ENCODE measurements at regions not wholly inside any gene's neighbourhood (a gene's known extent, or its start where the extent isn't known, plus 50 kb on each side); places are given as distances from the start of the nearest gene placed in this dataset.
"Not testable (repeated sequence)": the region's sequence is repeated elsewhere in the genome, so short reads cannot be mapped to it uniquely, and the experiment has no call there.

DNA sequence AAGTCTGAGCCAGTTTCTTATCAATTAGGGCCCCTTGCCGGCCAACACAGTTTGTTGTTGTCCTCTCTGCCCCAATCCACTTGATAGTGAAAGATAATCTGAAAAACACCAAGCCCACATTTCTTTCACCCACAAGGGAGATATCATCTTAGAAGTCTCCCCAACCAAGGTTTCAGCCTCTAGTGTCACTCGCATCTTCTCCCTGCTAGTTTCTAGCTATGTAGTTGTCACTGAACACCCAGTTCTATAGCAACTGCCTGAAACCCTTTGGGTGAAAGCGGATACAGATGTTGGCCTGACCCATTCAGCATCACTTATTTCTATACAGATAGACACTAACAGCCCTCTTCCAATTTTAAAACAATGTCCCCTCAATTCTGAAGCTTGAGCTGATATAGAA lies 116.3 kb downstream of the BMP15 start:
- Histone ChIP-seq H3K27me3 (no peaks in the 10 kb centered on the region), H3K4me3 (no peak overlapping the region), H3K4me1 (no peaks in the 10 kb centered on the region), H3K9me3 (no peaks in the 10 kb centered on the region), H3K36me3 (no peaks in the 10 kb centered on the region), H3K27ac (no peak overlapping the region)
- DNase-seq (no peak), ATAC-seq (no peak)
- intact Hi-C loops (cut with DNase I), result no loop called here
- TF ChIP-seq, protein P1, sequence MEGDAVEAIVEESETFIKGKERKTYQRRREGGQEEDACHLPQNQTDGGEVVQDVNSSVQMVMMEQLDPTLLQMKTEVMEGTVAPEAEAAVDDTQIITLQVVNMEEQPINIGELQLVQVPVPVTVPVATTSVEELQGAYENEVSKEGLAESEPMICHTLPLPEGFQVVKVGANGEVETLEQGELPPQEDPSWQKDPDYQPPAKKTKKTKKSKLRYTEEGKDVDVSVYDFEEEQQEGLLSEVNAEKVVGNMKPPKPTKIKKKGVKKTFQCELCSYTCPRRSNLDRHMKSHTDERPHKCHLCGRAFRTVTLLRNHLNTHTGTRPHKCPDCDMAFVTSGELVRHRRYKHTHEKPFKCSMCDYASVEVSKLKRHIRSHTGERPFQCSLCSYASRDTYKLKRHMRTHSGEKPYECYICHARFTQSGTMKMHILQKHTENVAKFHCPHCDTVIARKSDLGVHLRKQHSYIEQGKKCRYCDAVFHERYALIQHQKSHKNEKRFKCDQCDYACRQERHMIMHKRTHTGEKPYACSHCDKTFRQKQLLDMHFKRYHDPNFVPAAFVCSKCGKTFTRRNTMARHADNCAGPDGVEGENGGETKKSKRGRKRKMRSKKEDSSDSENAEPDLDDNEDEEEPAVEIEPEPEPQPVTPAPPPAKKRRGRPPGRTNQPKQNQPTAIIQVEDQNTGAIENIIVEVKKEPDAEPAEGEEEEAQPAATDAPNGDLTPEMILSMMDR (IDR thresholded peaks at IDR 0.05), result no peak

DNA sequence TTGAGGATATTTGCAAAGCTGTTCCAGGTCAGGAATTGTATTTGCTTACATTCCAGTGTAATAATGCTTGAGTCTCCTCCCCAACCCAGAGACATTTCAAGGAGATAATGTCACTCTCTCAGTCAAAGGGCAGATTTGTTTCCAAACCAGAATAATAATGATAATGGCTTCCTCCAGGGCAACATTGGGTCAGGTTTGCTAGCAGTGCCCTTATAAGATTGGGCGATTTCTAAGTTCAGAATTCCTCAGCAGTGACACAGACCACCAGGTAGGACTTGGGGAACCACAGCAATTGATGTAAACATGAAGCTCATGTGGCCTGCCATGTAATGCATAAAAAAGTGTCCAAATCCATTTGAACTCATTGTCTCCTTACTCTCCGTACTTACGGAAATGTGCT lies 125.2 kb downstream of the BMP15 start:
- intact Hi-C loops (cut with DNase I), result no loop called here

DNA sequence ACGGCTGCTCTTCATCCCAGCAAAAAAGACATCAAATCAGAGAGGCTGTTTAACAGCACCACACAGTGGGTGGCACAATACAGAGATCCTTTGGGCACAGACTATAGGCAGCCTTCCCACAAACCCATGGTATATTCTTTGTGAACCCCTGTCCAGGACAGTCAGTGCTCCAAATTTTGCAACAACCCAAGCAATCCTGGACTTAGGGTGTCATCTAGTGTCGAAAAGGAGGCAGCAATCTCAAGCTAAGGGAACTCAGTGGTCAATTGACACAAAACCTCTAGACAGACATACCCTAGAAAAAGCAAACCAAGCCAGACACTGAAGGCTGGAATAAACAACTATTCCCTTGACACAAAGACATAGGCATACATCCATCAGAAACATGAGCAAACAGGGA lies 137.4 kb downstream of the BMP15 start:
- H3K9me3 ChIP-seq, result no peaks in the 10 kb centered on the region
- H3K27me3 ChIP-seq, result no peaks in the 10 kb centered on the region
- no peaks in the 10 kb centered on the region for H3K36me3 ChIP-seq
- intact Hi-C loops (cut with DNase I), result no loop called here
- no peak overlapping the region for H3K27ac ChIP-seq
- no peak for ATAC-seq
- no peak for DNase-seq
- H3K4me1 ChIP-seq, result no peaks in the 10 kb centered on the region
- no peak overlapping the region for H3K4me3 ChIP-seq
- TF ChIP-seq, protein P1 (IDR thresholded peaks at IDR 0.05), result no peak

More for the DNA sequence above, 125.2 kb downstream of the BMP15 start:
- Histone ChIP-seq H3K36me3 (no peaks in the 10 kb centered on the region), H3K4me1 (no peaks in the 10 kb centered on the region), H3K4me3 (no peak overlapping the region), H3K27me3 (no peaks in the 10 kb centered on the region), H3K27ac (no peak overlapping the region), H3K9me3 (no peaks in the 10 kb centered on the region)
- ATAC-seq (no peak), DNase-seq (no peak)
- TF ChIP-seq, protein P1 (IDR thresholded peaks at IDR 0.05), result no peak

DNA sequence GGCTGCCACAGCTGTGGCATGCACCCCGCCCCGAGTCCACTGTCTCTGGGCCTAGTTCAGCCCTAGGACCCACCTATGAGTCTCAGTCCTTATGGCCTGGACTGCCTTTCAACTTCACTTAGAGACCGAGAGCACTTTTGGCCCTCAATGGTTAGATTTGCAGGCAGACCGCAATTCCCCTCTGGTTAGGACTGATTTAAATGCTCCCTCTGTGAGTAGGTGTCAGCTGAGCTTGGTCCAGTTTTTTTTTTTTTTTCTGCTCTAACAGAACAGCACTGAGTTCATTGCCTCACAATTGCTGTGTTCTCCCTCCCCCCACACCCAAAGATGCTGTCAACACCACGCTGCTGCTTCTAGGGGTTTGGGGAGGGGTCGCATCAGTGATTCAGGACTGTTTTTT lies 143.2 kb downstream of the BMP15 start:
- TF ChIP-seq, protein P1 (IDR thresholded peaks at IDR 0.05), result no peak
- no peaks in the 10 kb centered on the region for H3K4me1 ChIP-seq
- H3K9me3 ChIP-seq, result no peaks in the 10 kb centered on the region
- H3K4me3 ChIP-seq, result no peak overlapping the region
- H3K36me3 ChIP-seq, result no peaks in the 10 kb centered on the region
- no peak overlapping the region for H3K27ac ChIP-seq
- no peak for ATAC-seq
- DNase-seq, result no peak
- H3K27me3 ChIP-seq, result no peaks in the 10 kb centered on the region
- intact Hi-C loops (cut with DNase I), result no loop called here

DNA sequence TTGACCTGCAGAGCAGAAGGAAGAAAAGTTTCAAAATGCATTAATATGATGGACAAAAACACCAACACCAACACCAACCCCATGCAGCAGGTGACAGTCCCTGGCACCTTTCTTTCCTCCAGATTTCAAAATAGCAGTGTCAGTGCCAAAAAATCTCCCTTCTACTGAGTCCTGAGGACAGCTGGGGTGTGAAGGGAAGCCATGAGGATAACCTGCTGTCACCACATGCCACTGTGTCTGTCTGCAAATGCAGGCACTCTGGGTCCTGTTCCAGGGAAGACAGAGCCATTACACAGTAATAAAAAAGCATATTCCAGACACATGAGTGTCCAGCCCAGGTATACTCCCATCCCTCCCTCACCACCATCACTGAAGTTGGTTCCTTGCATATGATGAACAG lies 187.5 kb downstream of the BMP15 start:
- Histone ChIP-seq H3K27me3 (no peaks in the 10 kb centered on the region), H3K36me3 (no peaks in the 10 kb centered on the region), H3K9me3 (no peaks in the 10 kb centered on the region), H3K4me3 (no peak overlapping the region), H3K27ac (no peak overlapping the region), H3K4me1 (no peaks in the 10 kb centered on the region)
- no peak for DNase-seq
- no peak for ATAC-seq
- TF ChIP-seq, protein P1 (IDR thresholded peaks at IDR 0.05), result no peak
- intact Hi-C loops (cut with DNase I), result no loop called here

DNA sequence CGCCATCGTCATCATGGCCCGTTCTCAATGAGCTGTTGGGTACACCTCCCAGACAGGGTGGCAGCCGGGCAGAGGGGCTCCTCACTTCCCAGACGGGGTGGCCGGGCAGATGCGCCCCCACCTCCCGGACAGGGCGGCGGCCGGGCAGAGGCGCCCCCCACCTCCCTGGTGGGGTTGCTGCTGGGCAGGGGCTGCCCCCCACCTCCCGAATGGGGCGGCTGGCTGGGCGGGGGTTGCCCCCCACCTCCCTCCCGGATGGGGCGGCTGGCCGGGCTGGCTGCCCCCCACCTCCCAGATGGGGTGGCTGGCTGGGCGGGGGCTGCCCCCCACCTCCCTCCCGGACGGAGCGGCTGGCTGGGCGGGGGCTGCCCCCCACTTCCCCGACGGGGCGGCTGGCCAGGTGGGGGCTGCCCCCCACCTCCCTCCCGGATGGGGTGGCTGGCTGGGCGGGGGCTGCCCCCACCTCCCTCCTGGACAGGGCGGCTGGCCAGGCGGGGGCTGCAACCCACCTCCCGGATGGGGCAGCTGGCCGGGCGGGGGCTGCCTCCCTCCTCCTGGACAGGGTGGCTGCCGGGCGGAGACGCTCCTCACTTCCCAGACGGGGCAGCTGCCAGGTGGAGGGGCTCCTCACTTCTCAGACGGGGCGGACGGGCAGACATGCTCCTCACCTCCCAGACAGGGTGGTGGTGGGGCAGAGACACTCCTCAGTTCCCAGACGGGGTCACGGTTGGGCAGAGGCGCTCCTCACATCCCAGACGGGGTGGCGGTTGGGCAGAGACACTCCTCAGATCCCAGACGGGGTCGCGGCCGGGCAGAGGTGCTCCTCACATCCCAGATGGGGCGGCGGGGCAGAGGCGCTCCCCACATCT lies 208.8 kb downstream of the BMP15 start:
- H3K27me3 ChIP-seq; DNase-seq; intact Hi-C loops (cut with DNase I); H3K9me3 ChIP-seq; H3K4me1 ChIP-seq; H3K27ac ChIP-seq; H3K36me3 ChIP-seq; ATAC-seq; H3K4me3 ChIP-seq: not testable (repeated sequence)

DNA sequence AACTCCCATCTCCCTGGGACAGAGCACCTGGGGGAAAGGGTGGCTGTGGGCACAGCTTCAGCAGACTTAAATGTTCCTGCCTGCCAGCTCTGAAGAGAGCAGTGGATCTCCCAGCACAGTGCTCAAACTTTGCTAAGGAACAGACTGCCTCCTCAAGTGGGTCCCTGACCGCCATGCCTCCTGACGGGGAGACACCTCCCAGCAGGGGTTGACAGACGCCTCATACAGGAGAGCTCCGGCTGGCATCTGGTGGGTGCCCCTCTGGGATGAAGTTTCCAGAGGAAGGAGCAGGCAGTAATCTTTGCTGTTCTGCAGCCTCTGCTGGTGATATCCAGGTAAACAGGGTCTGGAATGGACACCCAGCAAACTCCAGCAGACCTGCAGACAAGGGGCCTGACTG lies 206.9 kb upstream of the NUDT10 start:
- DNase-seq; H3K27ac ChIP-seq; H3K27me3 ChIP-seq; H3K9me3 ChIP-seq; ATAC-seq; intact Hi-C loops (cut with DNase I); H3K4me1 ChIP-seq; H3K36me3 ChIP-seq; H3K4me3 ChIP-seq: not testable (repeated sequence)

All from upper lobe of right lung (tissue), 1 donor.